ENCODE measurements at regions not wholly inside any gene's neighbourhood (a gene's known extent, or its start where the extent isn't known, plus 50 kb on each side); places are given as distances from the start of the nearest gene placed in this dataset.

- no peak overlapping the region for H4K8ac ChIP-seq (ENCODE audit: extremely low read depth, insufficient read depth, low read length)
- FAIRE-seq = no peak
- TF ChIP-seq GABPA (IDR thresholded peaks at IDR 0.05; ENCODE audit: borderline replicate concordance, insufficient read depth, low read length) = no peak
- no peak for TF ChIP-seq CBX8 (IDR thresholded peaks at IDR 0.05; ENCODE audit: borderline replicate concordance, low read depth, low read length)
- TF ChIP-seq JUND (IDR thresholded peaks at IDR 0.05; ENCODE audit: low read length) = no peak
- no peak for TF ChIP-seq NANOG (IDR thresholded peaks at IDR 0.05; ENCODE audit: insufficient read depth, low read depth, low read length, poor library complexity, severe bottlenecking)
- TF ChIP-seq KDM4A (IDR thresholded peaks at IDR 0.05; ENCODE audit: low read depth, low read length, severe bottlenecking) = no peak
- TF ChIP-seq POLR2A (IDR thresholded peaks at IDR 0.05; ENCODE audit: control extremely low read depth in 1 of 2, low read depth in 2 of 2, low read length in 2 of 2) = no peak
Measured at GRCh38 chr6:40799296-40800140, 212.4 kb upstream of the LRFN2 start.

More at GRCh38 chr6:40799296-40800140, 212.4 kb upstream of the LRFN2 start:
- H3K36me3 ChIP-seq (ENCODE audit: control insufficient read depth in 2 of 4, insufficient read depth in 4 of 4, low read length in 3 of 4) = no peaks in the 10 kb centered on the region
- no peak overlapping the region for H3K14ac ChIP-seq (ENCODE audit: insufficient read length)
- H2BK20ac ChIP-seq (ENCODE audit: low read length) = no peak overlapping the region
- no peaks in the 10 kb centered on the region for H3K9me3 ChIP-seq (ENCODE audit: insufficient read depth in 2 of 2, low read depth in 1 of 2, low read length in 1 of 2)
- H4K20me1 ChIP-seq (replicated peaks in 1 of 2; ENCODE audit: control insufficient read depth in 1 of 2, insufficient read depth in 2 of 2, low read length in 2 of 2) = peaks cover 0 to 4% of the 10 kb centered on the region in 2 experiments
- ChIA-PET CTCF (ENCODE audit: partially characterized antibody) (interaction anchor here (0.6 to 2.5 kb wide), 4 partner anchors 32 to 201 kb away, joined by 3 to 8 read pairs (median 4); no protein-coding TSS in a partner anchor), POLR2A (ENCODE audit: partially characterized antibody) (no interaction called here)
- no peak overlapping the region for H3K23ac ChIP-seq (ENCODE audit: insufficient read length)
- no peaks in the 10 kb centered on the region for H3K79me2 ChIP-seq (ENCODE audit: control insufficient read depth in 1 of 2, insufficient read depth in 2 of 2, low read length in 2 of 2)
- no peak overlapping the region for H3K4me3 ChIP-seq (ENCODE audit: extremely low read depth in 1 of 4, insufficient read depth in 2 of 4, low read depth in 3 of 4, low read length in 4 of 4)
- no peak overlapping the region for H3K4me2 ChIP-seq (ENCODE audit: insufficient read depth in 1 of 2, low read depth in 2 of 2, low read length in 2 of 2)
- H3K27ac ChIP-seq (ENCODE audit: low read depth, low read length) = no peak overlapping the region
- H3K4ac ChIP-seq (replicated peaks; ENCODE audit: insufficient read length, low read depth, low read length) = no peak overlapping the region
- no peak overlapping the region for H4K91ac ChIP-seq (replicated peaks; ENCODE audit: insufficient read length, low read length)
- no peak for DNase-seq (ENCODE audit: low read depth in 1 of 2, low spot score in 2 of 2)
- H3K9ac ChIP-seq (replicated peaks in 1 of 4; ENCODE audit: extremely low read depth in 1 of 4, low read depth in 3 of 4, low read length in 3 of 4) = no peak overlapping the region
- no peak overlapping the region for H4K5ac ChIP-seq (ENCODE audit: insufficient read length, low read depth, low read length)
- H3K23me2 ChIP-seq (ENCODE audit: low read depth, low read length) = no peaks in the 10 kb centered on the region
- no peak overlapping the region for H2BK120ac ChIP-seq (replicated peaks; ENCODE audit: low read depth, low read length)
- H2AK5ac ChIP-seq (ENCODE audit: low read depth, low read length) = no peak overlapping the region
- peaks cover 0 to 8% (median 2%) of the 10 kb centered on the region in 4 experiments; a peak in 3 of 7 replicates for H3K4me1 ChIP-seq (replicated peaks in 1 of 4; ENCODE audit: control insufficient read depth in 3 of 4, insufficient read depth in 4 of 4, low read length in 3 of 4)
- H3K79me1 ChIP-seq (ENCODE audit: low read depth, low read length) = no peaks in the 10 kb centered on the region
- peaks cover 0 to 16% (median 6%) of the 10 kb centered on the region in 4 experiments; a peak in 4 of 7 replicates for H3K27me3 ChIP-seq (replicated peaks in 1 of 4; ENCODE audit: control insufficient read depth in 3 of 4, extremely low read depth in 1 of 4, insufficient read depth in 3 of 4, low read length in 3 of 4)
- H3K56ac ChIP-seq (replicated peaks; ENCODE audit: insufficient read length, low read depth, low read length) = no peak overlapping the region
- H2BK5ac ChIP-seq (ENCODE audit: low read depth, low read length) = no peak overlapping the region
- 78% methylated on average over 8 of the region's 8 CpGs; no CpG with 5 or more reads in 1 of the 2 experiments for WGBS, 2 experiments (ENCODE audit: extremely low coverage in 1 of 2, insufficient coverage in 1 of 2, insufficient read length in 1 of 2, insufficient replicate concordance in 2 of 2, low coverage in 1 of 2, low lambda C conversion rate in 2 of 2, missing lambda C conversion rate in 1 of 2)
- H2BK12ac ChIP-seq (ENCODE audit: low read depth, low read length) = no peak overlapping the region
- no peak overlapping the region for H2AFZ ChIP-seq (ENCODE audit: low read length)
- no peak overlapping the region; the same call in 1 of the 2 replicates for H3K18ac ChIP-seq (ENCODE audit: extremely low read depth, low read length)
- no peak overlapping the region for H2BK15ac ChIP-seq (ENCODE audit: low read length)
